ENCODE measurements at regions not wholly inside any gene's neighbourhood (a gene's known extent, or its start where the extent isn't known, plus 50 kb on each side); places are given as distances from the start of the nearest gene placed in this dataset.

DNA sequence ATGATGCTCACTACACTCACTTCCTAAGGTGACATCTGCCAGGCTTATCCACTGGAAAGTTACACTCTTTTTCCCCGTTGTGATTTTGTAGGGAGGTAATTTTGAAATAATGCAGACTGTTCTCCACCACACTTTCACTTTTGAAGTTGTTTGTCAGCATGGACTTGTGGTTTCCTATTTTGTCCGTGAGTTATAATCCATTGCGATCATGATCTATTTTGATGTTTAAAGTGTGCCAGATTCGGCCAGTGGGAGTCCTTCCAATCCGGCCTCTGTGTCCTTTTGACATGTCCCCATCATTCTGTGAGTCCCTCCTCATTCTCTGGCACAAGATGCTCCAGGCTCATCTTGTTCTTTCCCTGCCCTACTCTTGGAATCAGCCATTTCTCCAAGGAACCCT, 211.3 kb upstream of the KLF4 start:
- no peak overlapping the region for H3K27ac ChIP-seq (ENCODE audit: control insufficient read depth, insufficient read depth, low read length)
- H2AFZ ChIP-seq (ENCODE audit: control insufficient read depth, low read length): no peak overlapping the region
- peaks cover 13% of the 10 kb centered on the region for H3K4me1 ChIP-seq (ENCODE audit: control insufficient read depth, extremely low read depth, insufficient read depth, low read length)
- H3K27me3 ChIP-seq (ENCODE audit: control insufficient read depth, extremely low read depth, insufficient read depth, low read length): no peaks in the 10 kb centered on the region
- TF ChIP-seq, protein P1, sequence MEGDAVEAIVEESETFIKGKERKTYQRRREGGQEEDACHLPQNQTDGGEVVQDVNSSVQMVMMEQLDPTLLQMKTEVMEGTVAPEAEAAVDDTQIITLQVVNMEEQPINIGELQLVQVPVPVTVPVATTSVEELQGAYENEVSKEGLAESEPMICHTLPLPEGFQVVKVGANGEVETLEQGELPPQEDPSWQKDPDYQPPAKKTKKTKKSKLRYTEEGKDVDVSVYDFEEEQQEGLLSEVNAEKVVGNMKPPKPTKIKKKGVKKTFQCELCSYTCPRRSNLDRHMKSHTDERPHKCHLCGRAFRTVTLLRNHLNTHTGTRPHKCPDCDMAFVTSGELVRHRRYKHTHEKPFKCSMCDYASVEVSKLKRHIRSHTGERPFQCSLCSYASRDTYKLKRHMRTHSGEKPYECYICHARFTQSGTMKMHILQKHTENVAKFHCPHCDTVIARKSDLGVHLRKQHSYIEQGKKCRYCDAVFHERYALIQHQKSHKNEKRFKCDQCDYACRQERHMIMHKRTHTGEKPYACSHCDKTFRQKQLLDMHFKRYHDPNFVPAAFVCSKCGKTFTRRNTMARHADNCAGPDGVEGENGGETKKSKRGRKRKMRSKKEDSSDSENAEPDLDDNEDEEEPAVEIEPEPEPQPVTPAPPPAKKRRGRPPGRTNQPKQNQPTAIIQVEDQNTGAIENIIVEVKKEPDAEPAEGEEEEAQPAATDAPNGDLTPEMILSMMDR (optimal IDR thresholded peaks at IDR 0.05 in 1 of 3, IDR thresholded peaks at IDR 0.05 in 1 of 3, conservative IDR thresholded peaks at IDR 0.05 in 1 of 3; ENCODE audit: extremely low read depth in 1 of 3, insufficient read depth in 2 of 3, low read length in 3 of 3): no peak
- no peak for TF ChIP-seq EZH2 (IDR thresholded peaks at IDR 0.05; ENCODE audit: low read length)
- H3K9me1 ChIP-seq (ENCODE audit: control insufficient read depth, extremely low read depth, insufficient read depth, low read length): no peaks in the 10 kb centered on the region
- H3K4me2 ChIP-seq (ENCODE audit: control insufficient read depth, extremely low read depth, insufficient read depth, low read depth, low read length): no peak overlapping the region
- H3K4me3 ChIP-seq (ENCODE audit: control insufficient read depth in 2 of 3, extremely low read depth in 1 of 3, insufficient read depth in 2 of 3, low read depth in 1 of 3, low read length in 3 of 3): no peak overlapping the region
- no peak for DNase-seq (ENCODE audit: low read depth, low spot score)
- H3K9me3 ChIP-seq (ENCODE audit: control insufficient read depth, low read depth, low read length): no peaks in the 10 kb centered on the region
- no peak overlapping the region for H3K9ac ChIP-seq (ENCODE audit: control insufficient read depth, extremely low read depth, insufficient read depth, low read length)
- FAIRE-seq: no peak
- no peaks in the 10 kb centered on the region for H3K79me2 ChIP-seq (ENCODE audit: control insufficient read depth, insufficient read depth, low read length)
- dilution Hi-C loops (cut with MboI; ENCODE audit: extremely low pct_ligation_motif_present, low sequenced_read_pairs): no loop called here
- no peaks in the 10 kb centered on the region for H3K36me3 ChIP-seq (ENCODE audit: control insufficient read depth in 2 of 2, extremely low read depth in 1 of 2, insufficient read depth in 2 of 2, low read length in 2 of 2)
- no peaks in the 10 kb centered on the region for H4K20me1 ChIP-seq (ENCODE audit: control insufficient read depth, extremely low read depth, insufficient read depth, low read length)

DNA sequence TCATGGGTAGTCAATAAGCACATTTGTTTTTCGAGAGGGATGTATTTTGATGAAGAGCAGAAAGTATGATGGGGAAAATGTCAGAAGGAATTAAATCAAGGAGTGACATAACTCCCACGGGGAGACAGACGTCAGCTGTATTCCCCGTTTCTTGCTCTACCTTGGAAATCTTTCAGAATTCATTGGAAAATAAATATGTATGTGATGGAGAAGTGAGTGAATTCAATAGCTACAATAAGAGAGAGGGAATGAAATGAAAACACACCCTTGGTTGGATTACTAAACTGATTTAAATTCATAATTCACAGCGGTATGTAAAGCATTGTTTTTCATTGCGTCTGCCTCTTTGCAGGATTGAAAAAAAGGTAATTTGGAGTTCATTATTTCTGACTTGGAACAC, 209.7 kb upstream of the KLF4 start:
- TF ChIP-seq, protein P1 (optimal IDR thresholded peaks at IDR 0.05 in 1 of 3, IDR thresholded peaks at IDR 0.05 in 1 of 3, conservative IDR thresholded peaks at IDR 0.05 in 1 of 3; ENCODE audit: extremely low read depth in 1 of 3, insufficient read depth in 2 of 3, low read length in 3 of 3): no peak
- TF ChIP-seq EZH2 (IDR thresholded peaks at IDR 0.05; ENCODE audit: low read length): no peak
- no peak for DNase-seq (ENCODE audit: low read depth, low spot score)
- no peak for FAIRE-seq
- Histone ChIP-seq H3K9me1 (ENCODE audit: control insufficient read depth, extremely low read depth, insufficient read depth, low read length) (no peaks in the 10 kb centered on the region), H4K20me1 (ENCODE audit: control insufficient read depth, extremely low read depth, insufficient read depth, low read length) (no peaks in the 10 kb centered on the region), H3K27ac (ENCODE audit: control insufficient read depth, insufficient read depth, low read length) (no peak overlapping the region), H3K79me2 (ENCODE audit: control insufficient read depth, insufficient read depth, low read length) (no peaks in the 10 kb centered on the region), H3K36me3 (ENCODE audit: control insufficient read depth in 2 of 2, extremely low read depth in 1 of 2, insufficient read depth in 2 of 2, low read length in 2 of 2) (no peaks in the 10 kb centered on the region), H3K4me1 (ENCODE audit: control insufficient read depth, extremely low read depth, insufficient read depth, low read length) (no peaks in the 10 kb centered on the region), H3K27me3 (ENCODE audit: control insufficient read depth, extremely low read depth, insufficient read depth, low read length) (no peaks in the 10 kb centered on the region), H3K9me3 (ENCODE audit: control insufficient read depth, low read depth, low read length) (no peaks in the 10 kb centered on the region), H2AFZ (ENCODE audit: control insufficient read depth, low read length) (no peak overlapping the region), H3K9ac (ENCODE audit: control insufficient read depth, extremely low read depth, insufficient read depth, low read length) (no peak overlapping the region), H3K4me2 (ENCODE audit: control insufficient read depth, extremely low read depth, insufficient read depth, low read depth, low read length) (no peak overlapping the region), H3K4me3 (ENCODE audit: control insufficient read depth in 2 of 3, extremely low read depth in 1 of 3, insufficient read depth in 2 of 3, low read depth in 1 of 3, low read length in 3 of 3) (no peak overlapping the region)
- dilution Hi-C loops (cut with MboI; ENCODE audit: extremely low pct_ligation_motif_present, low sequenced_read_pairs): no loop called here

All from keratinocyte (primary cell).